HG03025 (cell line): ENCODE measurements at regions not wholly inside any gene's neighbourhood (a gene's known extent, or its start where the extent isn't known, plus 50 kb on each side); places are given as distances from the start of the nearest gene placed in this dataset.

Experiments
- ATAC-seq: cut with Tn5 transposase; IDR thresholded peaks from one replicate; pipeline ENCODE4 v1.9.1; 2021; ENCODE audit warnings: mild to moderate bottlenecking, moderate library complexity; ENCODE audit not compliant: unreplicated experiment, low FRiP score

DNA sequence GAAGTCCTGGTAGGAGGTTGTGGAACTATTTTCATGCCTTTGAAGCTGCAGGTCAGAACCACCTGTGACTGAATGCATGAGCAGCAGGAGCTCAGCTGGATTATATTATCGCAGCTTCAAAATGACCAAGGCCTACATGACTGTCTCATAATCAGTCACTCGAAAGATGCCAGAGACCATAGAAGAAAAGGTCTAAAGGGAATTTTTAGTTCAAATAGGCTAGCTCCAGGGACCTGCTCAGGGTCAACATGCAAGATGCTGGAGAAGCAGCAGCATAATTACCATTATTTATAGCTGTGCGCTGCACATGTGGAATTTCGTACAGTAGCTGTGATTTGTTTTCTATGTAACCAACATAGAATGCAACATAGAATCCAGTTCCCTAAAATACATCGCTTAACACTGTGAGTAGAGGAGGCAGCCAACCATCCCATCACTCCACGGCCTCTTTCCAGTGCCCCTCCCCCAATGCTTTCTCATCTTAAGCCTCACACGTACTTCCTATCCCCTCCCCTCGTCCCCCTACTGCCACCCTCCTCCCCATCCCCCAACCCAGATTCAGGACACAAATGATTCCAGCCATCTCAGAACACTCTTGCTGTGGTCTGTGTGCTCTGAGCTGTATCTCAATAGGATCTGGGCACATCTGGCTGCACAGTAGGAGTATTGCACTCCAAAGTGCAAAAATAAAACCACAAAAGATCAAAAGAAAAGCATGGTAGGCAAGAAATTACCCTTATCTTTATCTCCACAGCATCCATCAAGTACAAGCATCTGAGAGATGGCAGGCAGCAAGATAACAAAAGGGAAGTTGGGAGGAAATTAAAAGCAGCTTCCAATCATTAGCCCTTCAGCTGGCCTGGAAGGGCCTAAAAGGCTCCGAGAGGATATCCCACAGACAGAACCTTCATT is 352.8 kb upstream of the SEMA6D start:
- ATAC-seq: no peak

DNA sequence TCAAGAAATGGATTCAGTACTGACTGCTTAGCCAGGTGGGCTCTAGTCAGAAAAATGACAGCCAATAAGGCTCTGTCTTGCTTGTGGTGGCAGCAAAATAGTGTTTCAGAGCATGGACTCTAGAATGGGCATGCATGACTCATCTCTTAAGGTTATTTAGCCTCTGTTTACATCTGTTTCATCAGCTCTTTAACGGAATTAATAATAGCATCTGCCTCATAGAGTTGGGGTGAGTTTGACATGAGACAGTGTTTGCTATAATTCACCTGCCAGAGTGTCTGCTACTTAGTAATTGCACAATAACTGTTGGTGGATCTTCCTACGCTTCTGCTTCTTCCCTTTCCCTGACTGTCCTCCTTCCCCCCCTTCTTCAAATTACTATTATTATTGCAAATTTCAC is 350.4 kb upstream of the SEMA6D start:
- ATAC-seq: no peak

DNA sequence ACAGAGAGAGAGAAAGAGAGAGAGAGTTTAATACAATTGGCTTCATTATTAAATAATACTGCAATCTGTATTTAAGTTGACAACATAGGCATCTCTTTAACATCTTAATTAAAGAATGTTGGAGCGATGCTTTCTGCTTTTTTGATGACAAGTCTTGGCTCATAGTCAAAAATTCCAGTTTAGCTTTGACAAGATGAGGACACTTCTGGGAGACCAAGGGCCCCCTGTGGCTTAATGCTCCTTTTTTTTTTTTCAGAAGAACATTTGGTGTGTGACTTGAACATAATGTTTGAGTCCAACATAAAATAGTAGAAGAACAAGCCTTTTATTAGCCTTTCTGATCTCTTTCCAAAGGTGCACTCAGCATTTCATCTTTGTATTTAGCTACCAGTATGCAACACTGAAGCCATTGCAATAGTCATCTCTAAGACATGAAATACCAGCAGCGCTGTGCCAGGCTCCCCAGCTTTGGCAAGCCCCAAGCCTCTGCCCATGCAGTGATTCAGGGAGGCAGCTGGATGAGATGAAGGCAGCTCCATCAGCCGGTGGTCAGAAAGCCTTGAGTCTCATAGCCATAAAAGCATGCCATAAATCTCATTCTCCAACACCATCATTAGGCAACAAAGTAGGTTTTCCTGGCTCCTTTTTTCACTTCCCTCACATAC is 349.4 kb upstream of the SEMA6D start:
- no peak for ATAC-seq

DNA sequence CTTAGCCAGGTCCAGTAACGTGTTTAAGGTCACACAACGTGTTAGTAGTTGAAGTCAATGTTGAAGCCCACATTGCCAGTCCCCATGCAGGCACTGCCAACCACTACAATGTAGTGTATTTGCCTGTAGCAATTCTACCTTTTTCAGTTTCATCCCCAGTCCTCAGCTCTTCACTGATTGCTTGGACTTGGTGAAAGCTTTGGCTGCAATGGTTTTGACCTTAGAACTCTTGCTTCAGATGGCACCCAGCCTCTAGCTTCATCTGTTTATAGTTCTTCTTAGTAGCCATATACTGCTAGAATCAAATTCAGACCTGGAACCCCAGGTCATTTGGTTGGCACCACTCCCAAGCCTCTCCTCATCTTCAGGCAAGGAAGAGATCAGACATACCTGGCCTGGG is 345.4 kb upstream of the SEMA6D start:
- no peak for ATAC-seq

DNA sequence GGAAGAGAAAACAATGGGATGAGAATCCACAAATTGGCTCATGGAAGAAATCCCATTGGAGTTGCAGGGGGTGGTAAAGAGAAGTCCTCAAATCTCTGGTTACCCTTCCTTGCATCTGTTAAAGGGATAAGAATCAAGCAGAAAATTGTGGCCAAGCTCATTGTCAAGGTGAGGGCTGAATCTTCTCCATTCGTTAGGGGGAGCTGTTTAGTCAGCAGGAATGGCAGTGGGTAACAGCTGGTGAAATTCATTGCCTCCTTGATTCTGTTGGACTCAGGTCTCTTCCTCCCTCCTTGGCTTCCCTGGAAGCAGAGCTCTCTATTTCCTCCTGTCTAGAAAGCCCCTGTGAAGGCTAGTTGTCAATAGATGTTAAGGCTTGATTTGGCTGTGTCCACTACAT is 343.1 kb upstream of the SEMA6D start:
- ATAC-seq: no peak

DNA sequence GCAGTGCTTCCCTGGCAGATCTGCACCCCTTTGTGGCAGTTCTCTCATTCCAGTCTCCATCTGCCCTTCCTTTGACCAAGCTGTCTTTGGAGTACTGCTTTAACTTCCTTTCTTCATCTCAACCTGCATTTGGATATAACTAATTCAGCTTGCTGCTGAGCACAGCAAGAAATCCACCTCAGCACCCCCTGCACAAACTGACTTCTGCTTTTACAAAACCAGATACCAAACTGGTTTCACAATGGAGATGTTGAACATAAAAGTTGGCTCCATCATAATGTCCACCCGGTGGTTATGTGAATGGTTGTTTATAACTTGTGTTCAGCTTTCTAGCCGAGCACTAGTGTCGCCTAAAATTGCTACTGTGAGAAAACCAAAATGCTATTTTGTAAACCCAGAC is 341.1 kb upstream of the SEMA6D start:
- ATAC-seq: no peak

DNA sequence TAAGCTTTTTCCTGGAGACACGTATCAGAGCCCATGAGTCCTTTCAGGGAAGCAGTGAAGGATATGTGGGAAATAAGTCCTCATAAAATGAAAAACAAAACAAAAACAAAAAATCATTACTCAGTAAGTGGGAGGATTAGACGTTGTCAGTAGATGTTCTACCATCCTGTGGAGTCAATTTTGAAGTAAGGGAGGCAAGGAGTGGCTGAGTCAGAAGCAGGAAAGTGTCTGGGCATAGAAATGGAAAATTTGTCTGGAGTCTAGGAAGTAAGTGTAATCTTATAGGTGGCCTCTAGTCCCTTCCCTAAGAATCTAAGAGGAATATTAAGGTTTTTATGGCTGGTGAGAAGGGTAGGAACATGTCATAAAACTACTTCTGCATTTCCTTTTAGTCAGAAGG is 339.8 kb upstream of the SEMA6D start:
- ATAC-seq: no peak

DNA sequence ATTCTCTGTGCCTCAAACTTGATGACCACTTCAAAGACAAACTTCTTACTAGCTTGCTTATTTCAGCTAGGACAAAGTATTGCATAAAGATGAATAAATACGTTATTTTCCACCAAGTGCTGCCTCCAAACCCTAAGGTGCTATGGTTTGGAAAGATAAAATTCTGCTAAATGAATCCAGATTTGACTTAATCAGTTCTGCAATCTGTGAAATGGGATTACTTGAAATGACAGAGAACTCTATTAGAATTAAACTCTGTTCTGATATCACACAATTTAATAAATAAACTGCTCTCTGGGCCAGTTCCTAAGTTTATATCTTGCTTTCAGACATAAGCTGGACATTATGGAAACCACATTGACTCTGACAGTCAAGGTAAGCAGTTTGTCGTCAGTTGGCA is 338.8 kb upstream of the SEMA6D start:
- no peak for ATAC-seq

DNA sequence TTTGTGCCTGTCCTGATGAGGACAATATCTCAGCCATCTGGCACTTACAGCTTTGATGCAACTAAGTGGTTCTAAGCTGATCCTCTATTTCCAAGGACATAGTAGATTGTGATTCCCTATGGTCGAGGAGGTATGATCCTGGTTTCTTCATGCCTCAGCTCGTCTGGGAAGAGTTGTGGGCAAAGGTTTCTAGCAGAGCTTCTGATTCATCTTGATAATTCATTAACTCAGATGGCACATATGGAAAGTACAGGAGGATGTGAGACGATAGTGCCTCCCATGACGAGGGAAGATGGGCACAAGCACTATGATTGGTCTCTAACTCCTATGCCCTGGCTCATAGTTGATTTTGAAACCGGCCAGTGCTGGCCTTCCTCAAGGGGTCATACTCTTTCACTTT is 334.2 kb upstream of the SEMA6D start:
- ATAC-seq: no peak

DNA sequence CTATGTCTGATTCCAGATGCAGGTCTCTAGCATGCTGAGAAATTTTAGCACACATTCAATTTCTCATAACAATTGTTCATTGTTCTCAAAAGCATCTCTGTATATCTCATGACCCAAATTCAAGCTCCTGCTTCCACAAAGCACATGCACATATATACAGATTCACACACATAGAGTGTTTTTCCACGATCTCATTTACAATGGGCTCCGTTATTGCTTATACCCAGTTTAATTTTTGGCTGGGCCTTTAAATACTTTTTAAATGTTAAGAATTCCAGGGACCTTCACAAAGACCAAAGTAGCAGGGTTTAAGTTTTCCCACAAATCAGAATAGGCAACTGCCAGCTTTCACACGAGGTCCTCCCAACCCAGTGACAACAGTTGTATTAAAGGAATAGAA is 333.5 kb upstream of the SEMA6D start:
- ATAC-seq: no peak

DNA sequence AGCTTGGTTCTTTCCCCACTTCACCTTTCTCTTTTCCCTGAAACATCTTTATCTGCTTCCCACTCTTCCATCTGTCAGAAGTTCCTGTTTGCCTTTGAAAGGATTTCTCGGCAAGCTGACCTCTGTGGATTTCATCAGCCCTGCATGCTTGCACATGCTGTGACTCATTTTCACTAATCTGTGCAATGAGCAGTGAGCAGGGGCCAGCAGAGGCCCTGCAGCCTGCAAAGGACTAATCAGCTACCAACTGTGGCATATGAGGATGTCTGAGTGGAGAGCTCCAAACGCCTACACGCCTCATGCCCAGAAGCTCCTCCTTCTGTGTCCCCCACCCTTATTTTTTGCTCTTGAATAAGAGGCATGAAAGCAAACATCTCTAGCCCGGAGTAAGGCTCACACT is 333.0 kb upstream of the SEMA6D start:
- no peak for ATAC-seq

DNA sequence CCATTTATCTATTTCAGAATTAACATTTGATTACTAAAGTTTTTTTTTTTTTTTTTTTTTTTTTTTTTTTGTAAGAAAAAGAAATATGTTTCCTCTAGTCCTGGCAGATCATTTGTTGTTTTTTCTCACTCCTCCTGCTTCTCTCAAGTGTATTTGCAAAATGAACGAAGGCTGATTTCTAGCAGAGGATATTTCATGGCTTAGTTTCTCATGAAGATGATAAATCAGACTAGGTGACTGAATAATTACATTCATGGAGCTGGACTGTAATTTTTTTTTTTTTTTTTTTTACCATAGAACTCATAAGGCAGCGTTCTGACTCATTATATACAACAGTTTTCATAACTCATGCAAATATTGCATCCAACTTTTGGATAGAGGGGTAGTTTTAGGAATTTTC is 332.5 kb upstream of the SEMA6D start:
- ATAC-seq: no peak

DNA sequence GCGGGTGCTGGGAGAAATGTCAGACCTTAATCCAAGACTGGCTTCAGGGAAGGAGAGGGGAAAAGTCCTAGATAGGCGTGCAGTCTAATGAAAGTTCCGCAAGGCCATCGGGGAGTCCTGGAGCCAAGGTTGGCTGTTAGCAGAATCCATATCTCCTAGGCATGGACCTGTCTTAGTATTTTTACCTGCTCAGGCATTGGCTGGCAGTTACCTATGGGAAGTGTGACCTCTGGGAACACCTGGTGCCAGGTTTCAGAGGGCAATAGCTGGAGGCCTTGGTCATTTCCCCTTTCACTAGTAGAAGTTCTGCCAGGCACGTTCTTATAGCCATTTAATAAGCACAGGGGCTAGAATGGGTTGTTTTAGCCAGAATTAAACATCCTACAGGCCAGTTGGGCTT is 330.8 kb upstream of the SEMA6D start:
- ATAC-seq: no peak

DNA sequence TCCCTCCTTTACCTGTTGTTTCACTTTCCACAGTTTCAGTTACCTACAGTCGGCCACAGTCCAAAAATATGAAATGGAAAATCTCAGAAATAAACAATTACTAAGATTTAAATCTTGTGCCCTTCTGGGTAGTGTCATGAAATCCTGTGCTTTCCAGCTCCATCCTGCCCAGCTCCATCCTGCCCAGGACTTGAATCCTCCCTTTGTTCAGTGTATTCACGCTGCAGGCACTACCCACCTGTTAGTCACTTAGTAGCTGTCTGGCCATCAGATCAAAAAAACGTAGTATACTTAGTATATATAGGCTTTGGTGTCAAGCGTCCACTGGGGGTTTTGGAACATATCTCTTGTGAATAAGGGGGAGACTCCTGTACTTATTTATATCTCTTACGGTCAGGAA is 329.0 kb upstream of the SEMA6D start:
- ATAC-seq: no peak

DNA sequence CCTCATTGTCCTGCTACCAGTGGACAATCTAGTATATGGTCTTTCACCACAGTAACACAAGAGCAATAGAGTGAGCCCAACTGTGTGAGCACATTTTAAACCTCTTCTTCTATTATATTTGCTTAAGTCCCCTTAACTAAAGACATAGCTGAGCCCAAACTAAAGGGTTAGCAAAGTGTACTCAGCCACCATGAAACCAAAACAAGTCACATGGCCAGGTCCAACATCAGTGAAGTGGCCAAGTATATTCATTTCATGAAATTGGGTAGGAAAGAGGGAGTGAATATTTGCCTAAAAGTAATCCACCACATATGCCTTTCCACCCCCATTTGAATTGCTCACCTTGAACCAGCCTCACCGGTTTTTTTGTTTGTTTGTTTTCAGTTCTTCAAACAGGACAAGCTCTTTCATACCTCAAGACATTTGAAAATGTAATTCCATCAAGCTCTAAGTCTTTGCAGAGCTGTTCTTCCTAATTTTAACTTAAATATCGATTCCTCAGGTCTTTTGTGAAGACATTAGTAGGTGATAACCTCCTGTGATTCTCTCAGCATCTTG is 327.0 kb upstream of the SEMA6D start:
- ATAC-seq: no peak

DNA sequence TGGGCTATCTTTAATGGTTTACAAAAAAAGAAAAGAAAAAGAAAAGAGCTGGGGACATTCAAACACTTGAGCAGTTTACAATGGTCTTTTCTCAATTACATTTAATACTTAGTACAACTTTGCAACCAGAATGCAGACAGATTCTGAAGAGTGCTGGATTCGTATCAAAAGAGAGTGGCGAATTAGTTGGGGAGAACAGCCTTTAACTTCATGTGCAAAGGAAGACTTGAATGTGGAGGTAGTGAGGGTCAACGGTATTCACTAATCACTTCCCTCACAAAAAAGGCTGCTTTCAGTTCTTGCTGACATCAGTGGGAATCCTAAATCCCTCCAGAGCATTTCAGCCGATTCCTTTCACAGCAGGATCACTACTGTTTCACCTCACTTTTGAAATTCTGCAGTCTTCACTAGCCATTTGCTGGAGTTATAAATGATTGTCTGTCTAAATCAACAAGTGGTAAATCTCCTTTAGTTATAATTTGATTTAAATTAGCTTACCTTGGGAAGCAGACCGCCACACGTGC is 323.0 kb upstream of the SEMA6D start:
- no peak for ATAC-seq

DNA sequence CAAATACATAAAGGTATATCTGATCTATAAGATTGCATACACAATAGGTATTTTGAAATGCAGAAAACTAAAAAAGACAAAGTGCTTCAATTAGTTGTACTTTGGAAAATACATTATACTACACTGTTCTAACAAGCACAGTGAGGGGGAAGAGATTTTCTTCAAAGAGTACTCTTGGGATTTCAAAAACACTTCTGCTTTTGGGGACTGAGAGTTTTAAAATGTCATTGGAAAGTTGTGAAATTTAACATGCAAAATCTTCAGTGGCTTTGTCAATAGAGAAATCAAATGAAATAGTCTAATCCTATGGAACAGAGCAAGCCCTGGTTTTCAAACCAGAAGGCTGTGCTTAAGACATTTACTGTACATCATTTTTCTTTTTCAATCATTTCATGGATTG is 322.2 kb upstream of the SEMA6D start:
- ATAC-seq: no peak

DNA sequence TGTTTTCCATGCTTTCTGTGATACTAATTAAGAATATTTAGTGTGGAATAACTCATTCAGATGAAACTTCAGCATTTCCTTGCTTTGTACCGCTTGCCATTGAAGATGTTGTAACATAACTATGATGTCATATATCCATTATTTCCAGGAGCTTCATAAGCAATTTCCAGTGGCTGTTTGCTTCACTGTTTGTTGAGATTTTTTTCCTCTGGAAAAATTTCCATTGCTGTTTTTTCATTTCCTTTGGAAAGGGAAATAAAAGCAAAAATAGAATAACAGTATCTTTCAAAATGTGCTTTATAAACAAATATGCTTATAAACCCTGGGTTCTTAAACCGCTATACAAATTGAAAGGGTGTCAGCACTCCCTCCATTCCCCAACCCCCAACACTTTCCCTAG is 319.6 kb upstream of the SEMA6D start:
- no peak for ATAC-seq

DNA sequence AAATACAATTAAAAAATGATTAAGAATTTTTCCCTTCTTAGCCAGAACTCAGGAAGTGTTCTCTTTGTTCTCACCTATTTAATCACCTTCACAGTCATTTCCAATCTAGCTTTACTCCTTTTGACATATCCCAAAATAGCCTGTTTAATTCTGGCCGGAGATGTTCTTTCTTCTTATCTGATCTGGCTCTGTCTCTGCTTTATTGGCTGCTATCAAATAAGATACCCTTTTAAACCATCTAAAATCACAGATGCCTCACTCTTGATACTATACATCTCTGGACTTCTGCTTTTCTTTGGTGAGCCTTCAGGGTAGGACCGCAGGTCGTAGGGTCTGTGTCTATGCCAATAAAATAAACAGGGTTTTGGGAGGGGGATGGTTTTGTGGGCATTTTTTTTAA is 319.2 kb upstream of the SEMA6D start:
- ATAC-seq: no peak

DNA sequence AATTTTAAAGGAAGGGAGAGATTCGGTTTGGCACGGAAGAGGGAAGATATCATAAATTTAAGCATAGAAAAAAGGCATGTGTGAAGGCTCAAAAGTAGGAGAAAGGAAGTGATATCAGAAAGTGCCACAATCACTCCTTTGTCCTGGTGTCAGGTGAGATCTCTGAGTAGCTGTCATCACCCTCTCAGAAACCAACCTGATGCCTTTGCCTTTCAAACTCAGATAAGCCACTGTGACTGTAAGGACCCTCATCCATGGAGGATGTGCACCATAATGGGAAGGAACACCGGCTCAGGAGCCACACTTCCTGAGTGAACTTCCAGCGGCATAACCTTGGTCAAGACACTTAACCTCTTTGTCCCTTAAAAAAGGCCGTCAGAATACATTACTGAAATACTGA is 318.7 kb upstream of the SEMA6D start:
- ATAC-seq: no peak

DNA sequence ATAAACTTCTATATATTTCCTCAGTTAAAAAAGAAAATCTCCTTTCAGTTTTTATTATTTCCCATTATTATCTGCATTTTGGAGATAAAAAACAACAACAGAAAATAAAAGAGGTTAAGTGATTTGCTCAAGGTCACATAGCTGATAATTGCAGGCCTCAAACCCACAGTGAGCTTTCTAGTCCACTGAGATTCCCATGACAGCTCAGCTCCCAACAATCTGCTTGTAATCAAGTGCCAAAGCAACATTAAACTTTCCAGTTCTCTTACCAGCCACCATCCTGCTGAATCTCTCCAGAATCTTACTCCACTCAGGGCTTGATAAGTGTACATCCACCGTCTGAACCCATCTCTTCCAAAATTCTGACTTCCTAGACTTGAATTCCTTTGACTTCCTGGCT is 318.2 kb upstream of the SEMA6D start:
- no peak for ATAC-seq

DNA sequence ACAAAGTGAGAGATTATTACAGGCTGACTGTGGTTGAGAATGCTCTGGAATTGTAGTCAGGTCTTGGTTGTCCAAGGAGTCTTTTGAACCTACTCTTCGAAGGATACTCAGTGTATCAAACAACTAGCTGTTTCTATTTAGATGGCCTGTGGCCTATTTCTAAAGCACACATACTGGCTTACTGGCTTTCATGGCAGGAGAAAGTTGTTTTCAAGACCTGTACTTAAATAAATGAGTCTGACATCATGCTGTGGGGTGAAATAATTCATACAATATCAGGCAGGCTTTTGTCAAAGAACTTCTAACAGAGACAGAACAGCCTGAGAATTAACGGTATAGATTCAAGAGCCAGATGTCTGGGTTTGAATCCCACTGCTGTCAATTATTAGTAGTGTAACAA is 316.7 kb upstream of the SEMA6D start:
- no peak for ATAC-seq
